Urinary bladder (tissue), 3 donors: ENCODE measurements at regions not wholly inside any gene's neighbourhood (a gene's known extent, or its start where the extent isn't known, plus 50 kb on each side); places are given as distances from the start of the nearest gene placed in this dataset.
"Not testable (repeated sequence)": the region's sequence is repeated elsewhere in the genome, so short reads cannot be mapped to it uniquely, and the experiment has no call there.

ENCODE experiments used
- DNase-seq: peaks from one replicate; pipeline ENCODE4 v3.0.0-alpha.2; 2015; ENCODE audit errors: extremely low spot score
- H3K27ac ChIP-seq: one replicate; pipeline ENCODE4 v1.5.1; 2013; ENCODE audit warnings: low read depth, mild to moderate bottlenecking, moderate library complexity
- H3K36me3 ChIP-seq: one replicate; pipeline ENCODE4 v1.6.1; 2013; ENCODE audit warnings: mild to moderate bottlenecking, moderate library complexity; ENCODE audit not compliant: insufficient read depth
- H3K4me1 ChIP-seq: one replicate; pipeline ENCODE4 v1.6.1; 2013; ENCODE audit warnings: mild to moderate bottlenecking, moderate library complexity; ENCODE audit not compliant: insufficient read depth
- H3K4me3 ChIP-seq: one replicate; pipeline ENCODE4 v1.5.1; 2013; ENCODE audit warnings: low read depth, low read length
- WGBS: extraction: QIAGEN DNeasy Blood & Tissue Kit; methylation state at CpG from one replicate; pipeline ENCODE4 v1.1.7; 2013; 5-methylcytosine and 5-hydroxymethylcytosine counted together
- donor health status: healthy with polysubstance abuse.
- donor health status: healthy.

- no peak overlapping the region for H3K27ac ChIP-seq
- H3K4me1 ChIP-seq: no peaks in the 10 kb centered on the region
- no peak for DNase-seq
- WGBS: 90% methylated on average over 2 of the region's 2 CpGs
- H3K4me3 ChIP-seq: no peak overlapping the region
- H3K36me3 ChIP-seq: no peaks in the 10 kb centered on the region
Observed at GRCh38 chr4:100633269-100633668, 115.4 kb upstream of the EMCN start.

- H3K27ac ChIP-seq: no peak overlapping the region
- DNase-seq: no peak
- H3K36me3 ChIP-seq: no peaks in the 10 kb centered on the region
- H3K4me3 ChIP-seq: no peak overlapping the region
- no peaks in the 10 kb centered on the region for H3K4me1 ChIP-seq
- 85% methylated on average over 2 of the region's 2 CpGs for WGBS
Observed at GRCh38 chr4:100632163-100632562, 114.3 kb upstream of the EMCN start.

GRCh38 chr4:100631281-100631968 lies 113.6 kb upstream of the EMCN start:
- WGBS: 92% methylated on average over 3 of the region's 3 CpGs
- no peak for DNase-seq

GRCh38 chr4:100630341-100630740 lies 112.5 kb upstream of the EMCN start:
- H3K4me1 ChIP-seq: no peaks in the 10 kb centered on the region
- DNase-seq: no peak
- H3K27ac ChIP-seq: no peak overlapping the region
- H3K36me3 ChIP-seq: no peaks in the 10 kb centered on the region
- no peak overlapping the region for H3K4me3 ChIP-seq

More at GRCh38 chr4:100631281-100631968, 113.6 kb upstream of the EMCN start:
- H3K4me3 ChIP-seq: no peak overlapping the region
- H3K27ac ChIP-seq: no peak overlapping the region
- H3K4me1 ChIP-seq: no peaks in the 10 kb centered on the region
- no peaks in the 10 kb centered on the region for H3K36me3 ChIP-seq

- Histone ChIP-seq H3K27ac (no peak overlapping the region), H3K4me1 (no peaks in the 10 kb centered on the region), H3K4me3 (no peak overlapping the region), H3K36me3 (no peaks in the 10 kb centered on the region)
- no peak for DNase-seq
- 65% methylated on average over 1 of the region's 1 CpG for WGBS
Observed at GRCh38 chr4:100609810-100610209, 92.0 kb upstream of the EMCN start.

GRCh38 chr4:100608651-100609050 lies 90.8 kb upstream of the EMCN start:
- H3K4me3 ChIP-seq, DNase-seq, H3K36me3 ChIP-seq, H3K4me1 ChIP-seq, H3K27ac ChIP-seq: not testable (repeated sequence)
- 92% methylated on average over 19 of the region's 19 CpGs for WGBS

- H3K4me3 ChIP-seq: no peak overlapping the region
- no peak overlapping the region for H3K27ac ChIP-seq
- no peaks in the 10 kb centered on the region for H3K36me3 ChIP-seq
- DNase-seq: no peak
- H3K4me1 ChIP-seq: no peaks in the 10 kb centered on the region
- 48% methylated on average over 1 of the region's 1 CpG for WGBS
Observed at GRCh38 chr4:100605144-100605543, 87.3 kb upstream of the EMCN start.

- Histone ChIP-seq H3K4me3 (no peak overlapping the region), H3K4me1 (no peaks in the 10 kb centered on the region)
- WGBS: 39% methylated on average over 2 of the region's 2 CpGs
Observed at GRCh38 chr4:100593935-100594334, 76.1 kb upstream of the EMCN start.

GRCh38 chr4:100591161-100591876 lies 73.5 kb upstream of the EMCN start:
- Histone ChIP-seq H3K4me3 (no peak overlapping the region), H3K36me3 (no peaks in the 10 kb centered on the region), H3K27ac (no peak overlapping the region), H3K4me1 (no peaks in the 10 kb centered on the region)
- WGBS: 56% methylated on average over 7 of the region's 7 CpGs
- DNase-seq: no peak

More at GRCh38 chr4:100593935-100594334, 76.1 kb upstream of the EMCN start:
- no peak overlapping the region for H3K27ac ChIP-seq
- DNase-seq: no peak
- H3K36me3 ChIP-seq: no peaks in the 10 kb centered on the region

GRCh38 chr4:100590325-100590724 lies 72.5 kb upstream of the EMCN start:
- WGBS: 79% methylated on average over 1 of the region's 1 CpG
- no peak overlapping the region for H3K27ac ChIP-seq
- DNase-seq: no peak
- H3K4me1 ChIP-seq: no peaks in the 10 kb centered on the region
- H3K36me3 ChIP-seq: no peaks in the 10 kb centered on the region
- H3K4me3 ChIP-seq: no peak overlapping the region

GRCh38 chr4:100588076-100588475 lies 70.3 kb upstream of the EMCN start:
- Histone ChIP-seq H3K27ac (no peak overlapping the region), H3K36me3 (no peaks in the 10 kb centered on the region), H3K4me3 (no peak overlapping the region), H3K4me1 (no peaks in the 10 kb centered on the region)
- no peak for DNase-seq
- 72% methylated on average over 3 of the region's 3 CpGs for WGBS

- Histone ChIP-seq H3K36me3 (no peaks in the 10 kb centered on the region), H3K4me3 (no peak overlapping the region), H3K27ac (no peak overlapping the region), H3K4me1 (no peaks in the 10 kb centered on the region)
- 63% methylated on average over 2 of the region's 2 CpGs for WGBS
- no peak for DNase-seq
Observed at GRCh38 chr4:100582146-100582545, 64.3 kb upstream of the EMCN start.

- no peaks in the 10 kb centered on the region for H3K4me1 ChIP-seq
- H3K36me3 ChIP-seq: no peaks in the 10 kb centered on the region
- WGBS: 65% methylated on average over 2 of the region's 2 CpGs
- DNase-seq: no peak
- H3K27ac ChIP-seq: no peak overlapping the region
- no peak overlapping the region for H3K4me3 ChIP-seq
Observed at GRCh38 chr4:100581337-100581736, 63.5 kb upstream of the EMCN start.

GRCh38 chr4:100576570-100576969 lies 58.7 kb upstream of the EMCN start:
- Histone ChIP-seq H3K27ac (no peak overlapping the region), H3K4me3 (no peak overlapping the region), H3K36me3 (no peaks in the 10 kb centered on the region), H3K4me1 (no peaks in the 10 kb centered on the region)
- WGBS: 95% methylated on average over 3 of the region's 3 CpGs
- no peak for DNase-seq
